Ishikawa (cell line): ENCODE measurements at regions not wholly inside any gene's neighbourhood (a gene's known extent, or its start where the extent isn't known, plus 50 kb on each side); places are given as distances from the start of the nearest gene placed in this dataset.
A peak's percentile ranks its signal among the peaks of the same experiment; 100 is the strongest.

Experiments
- CEBPB ChIP-seq: IDR thresholded peaks from 2 replicates; pipeline ENCODE4 v1.6.1; 2012
- CREB1 ChIP-seq: IDR thresholded peaks from 2 replicates; pipeline ENCODE4 v1.6.1; 2012; ENCODE audit warnings: low read depth
- EGR1 ChIP-seq: IDR thresholded peaks from 2 replicates; pipeline ENCODE4 v1.6.1; 2012
- EP300 ChIP-seq: IDR thresholded peaks from 2 replicates; pipeline ENCODE4 v1.6.1; 2012; ENCODE audit warnings: borderline replicate concordance
- FOXM1 ChIP-seq: IDR thresholded peaks from 2 replicates; pipeline ENCODE4 v1.6.1; 2012; ENCODE audit warnings: low read depth, borderline replicate concordance
- MAX ChIP-seq: IDR thresholded peaks from 2 replicates; pipeline ENCODE4 v1.6.1; 2012
- NFIC ChIP-seq: IDR thresholded peaks from 2 replicates; pipeline ENCODE4 v1.6.1; 2012
- RAD21 ChIP-seq: IDR thresholded peaks from 2 replicates; pipeline ENCODE4 v1.6.1; 2012; ENCODE audit warnings: low read depth
- REST ChIP-seq: IDR thresholded peaks from 2 replicates; pipeline ENCODE4 v1.6.1; 2012; ENCODE audit warnings: low read depth, mild to moderate bottlenecking
- TAF1 ChIP-seq: IDR thresholded peaks from 2 replicates; pipeline ENCODE4 v1.6.1; 2012; ENCODE audit warnings: low read depth, mild to moderate bottlenecking
- TCF12 ChIP-seq: IDR thresholded peaks from 2 replicates; pipeline ENCODE4 v1.6.1; 2012; ENCODE audit warnings: low read depth
- TEAD4 ChIP-seq: IDR thresholded peaks from 2 replicates; pipeline ENCODE4 v1.6.1; 2012
- USF1 ChIP-seq: IDR thresholded peaks from 2 replicates; pipeline ENCODE4 v1.6.1; 2012
- YY1 ChIP-seq: IDR thresholded peaks from 2 replicates; pipeline ENCODE4 v1.6.1; 2012; ENCODE audit warnings: low read depth
- ZBTB7A ChIP-seq: IDR thresholded peaks from 2 replicates; pipeline ENCODE4 v1.6.1; 2012; ENCODE audit warnings: low read depth

- peak; percentile 17; the same call in 1 of the 2 replicates for TF ChIP-seq EGR1
- no peak for TF ChIP-seq ZBTB7A
- no peak for TF ChIP-seq RAD21
Observed at GRCh38 chr2:217610401-217610814, 392.4 kb downstream of the TNS1 start.

- TF ChIP-seq TCF12 (no peak), FOXM1 (no peak), NFIC (no peak), EGR1 (no peak), EP300 (no peak), REST (no peak), CREB1 (no peak), ZBTB7A (no peak), TEAD4 (no peak), RAD21 (no peak), TAF1 (no peak), USF1 (no peak), MAX (no peak), YY1 (no peak), CEBPB (no peak)
Observed at GRCh38 chr2:217609952-217610351, 392.8 kb downstream of the TNS1 start.

- no peak for TF ChIP-seq NFIC
- TF ChIP-seq REST: no peak
- no peak for TF ChIP-seq RAD21
- no peak for TF ChIP-seq USF1
- TF ChIP-seq EGR1: no peak
- no peak for TF ChIP-seq ZBTB7A
- no peak for TF ChIP-seq YY1
- no peak for TF ChIP-seq CREB1
- TF ChIP-seq CEBPB: no peak
- no peak for TF ChIP-seq TAF1
- no peak for TF ChIP-seq TCF12
- TF ChIP-seq FOXM1: no peak
- TF ChIP-seq MAX: no peak
- TF ChIP-seq EP300: no peak
- no peak for TF ChIP-seq TEAD4
Observed at GRCh38 chr2:217606296-217606695, 396.5 kb downstream of the TNS1 start.

- TF ChIP-seq CREB1 (no peak), MAX (no peak), NFIC (no peak), EGR1 (no peak), YY1 (no peak), TEAD4 (no peak), RAD21 (no peak), USF1 (no peak), FOXM1 (no peak), ZBTB7A (no peak)
Observed at GRCh38 chr2:217604527-217605194, 398.1 kb downstream of the TNS1 start.

- no peak for TF ChIP-seq EP300
- no peak for TF ChIP-seq USF1
- TF ChIP-seq YY1: no peak
Observed at GRCh38 chr2:217601601-217602000, 401.2 kb downstream of the TNS1 start.
